ENCODE measurements at regions not wholly inside any gene's neighbourhood (a gene's known extent, or its start where the extent isn't known, plus 50 kb on each side); places are given as distances from the start of the nearest gene placed in this dataset.

DNA sequence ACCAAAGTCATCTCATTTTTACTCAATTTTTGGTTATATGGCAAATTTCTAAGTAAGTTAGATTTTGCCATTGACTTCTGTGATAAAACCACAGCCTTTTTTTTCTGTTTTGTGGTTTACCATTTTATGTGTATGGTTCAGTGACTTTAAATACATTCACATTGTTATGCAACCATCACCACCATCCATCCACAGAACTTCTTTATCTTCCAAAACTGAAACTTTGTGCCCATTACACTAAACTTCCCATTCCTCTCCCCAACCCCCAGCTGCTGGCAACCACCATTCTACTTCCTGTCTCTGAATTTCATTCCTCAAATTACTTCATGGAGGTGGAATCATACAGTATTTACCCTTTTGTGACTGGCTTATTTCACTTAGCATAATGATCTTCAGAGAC is 280.4 kb upstream of the TCERG1L start:
- TF ChIP-seq CTCF (IDR thresholded peaks at IDR 0.05) = no peak
- no peak for TF ChIP-seq POLR2A (IDR thresholded peaks at IDR 0.05)

Data from body of pancreas (tissue), 4 donors.